ENCODE measurements at regions not wholly inside any gene's neighbourhood (a gene's known extent, or its start where the extent isn't known, plus 50 kb on each side); places are given as distances from the start of the nearest gene placed in this dataset.
"Not testable (repeated sequence)": the region's sequence is repeated elsewhere in the genome, so short reads cannot be mapped to it uniquely, and the experiment has no call there.

- H3K9me3 Mint-ChIP-seq (ENCODE audit: unreplicated experiment); H3K4me3 Mint-ChIP-seq (ENCODE audit: unreplicated experiment); H3K27me3 Mint-ChIP-seq (ENCODE audit: unreplicated experiment); H3K27ac Mint-ChIP-seq (ENCODE audit: unreplicated experiment); H3K36me3 Mint-ChIP-seq (ENCODE audit: unreplicated experiment); DNase-seq (ENCODE audit: extremely low spot score, unreplicated experiment); H3K4me1 Mint-ChIP-seq (ENCODE audit: unreplicated experiment): not testable (repeated sequence)
Measured at GRCh38 chr7:106713452-106713851, 52.5 kb upstream of the CCDC71L start.

- DNase-seq (ENCODE audit: extremely low spot score, unreplicated experiment); H3K27ac Mint-ChIP-seq (ENCODE audit: unreplicated experiment); H3K36me3 Mint-ChIP-seq (ENCODE audit: unreplicated experiment); H3K27me3 Mint-ChIP-seq (ENCODE audit: unreplicated experiment); H3K4me3 Mint-ChIP-seq (ENCODE audit: unreplicated experiment); H3K4me1 Mint-ChIP-seq (ENCODE audit: unreplicated experiment); H3K9me3 Mint-ChIP-seq (ENCODE audit: unreplicated experiment): not testable (repeated sequence)
Measured at GRCh38 chr7:106714590-106715442, 53.9 kb upstream of the CCDC71L start.

- no peak for TF ChIP-seq CTCF (IDR thresholded peaks at IDR 0.05)
- Mint-ChIP-seq H3K36me3 (ENCODE audit: unreplicated experiment) (peaks cover 2% of the 10 kb centered on the region), H3K27me3 (ENCODE audit: unreplicated experiment) (no peaks in the 10 kb centered on the region), H3K4me3 (ENCODE audit: unreplicated experiment) (no peak overlapping the region), H3K4me1 (ENCODE audit: unreplicated experiment) (peaks cover 6% of the 10 kb centered on the region), H3K9me3 (ENCODE audit: unreplicated experiment) (peaks cover 6% of the 10 kb centered on the region), H3K27ac (ENCODE audit: unreplicated experiment) (no peak overlapping the region)
- no peak for DNase-seq (ENCODE audit: extremely low spot score, unreplicated experiment)
Measured at GRCh38 chr7:106715730-106716129, 54.8 kb upstream of the CCDC71L start.

GRCh38 chr7:106717254-106717954 is 56.4 kb upstream of the CCDC71L start:
- DNase-seq (ENCODE audit: extremely low spot score, unreplicated experiment): no peak
- TF ChIP-seq CTCF (IDR thresholded peaks at IDR 0.05): no peak
- Mint-ChIP-seq H3K9me3 (ENCODE audit: unreplicated experiment) (peaks cover 5% of the 10 kb centered on the region), H3K27ac (ENCODE audit: unreplicated experiment) (no peak overlapping the region), H3K27me3 (ENCODE audit: unreplicated experiment) (no peaks in the 10 kb centered on the region), H3K4me1 (ENCODE audit: unreplicated experiment) (peaks cover 6% of the 10 kb centered on the region), H3K4me3 (ENCODE audit: unreplicated experiment) (no peak overlapping the region), H3K36me3 (ENCODE audit: unreplicated experiment) (peaks cover 2% of the 10 kb centered on the region)

GRCh38 chr7:106717955-106718871 is 57.3 kb upstream of the CCDC71L start:
- DNase-seq (ENCODE audit: extremely low spot score, unreplicated experiment): no peak

More at GRCh38 chr7:106717955-106718871, 57.3 kb upstream of the CCDC71L start:
- Mint-ChIP-seq H3K4me1 (ENCODE audit: unreplicated experiment) (peaks cover 6% of the 10 kb centered on the region), H3K36me3 (ENCODE audit: unreplicated experiment) (peaks cover 2% of the 10 kb centered on the region), H3K27ac (ENCODE audit: unreplicated experiment) (no peak overlapping the region), H3K9me3 (ENCODE audit: unreplicated experiment) (no peaks in the 10 kb centered on the region), H3K4me3 (ENCODE audit: unreplicated experiment) (no peak overlapping the region), H3K27me3 (ENCODE audit: unreplicated experiment) (no peaks in the 10 kb centered on the region)
- TF ChIP-seq CTCF (IDR thresholded peaks at IDR 0.05): no peak

Measured in osteocyte (in vitro differentiated cells).